Choroid plexus epithelial cell (primary cell): ENCODE measurements at regions not wholly inside any gene's neighbourhood (a gene's known extent, or its start where the extent isn't known, plus 50 kb on each side); places are given as distances from the start of the nearest gene placed in this dataset.
A peak's percentile ranks its signal among the peaks of the same experiment; 100 is the strongest.

Experiments used
- DNase-seq: peaks from one replicate; pipeline ENCODE4 v3.0.0-alpha.2; 2010; ENCODE audit warnings: low read depth
- H3K4me3 ChIP-seq: 2 replicates; pipeline ENCODE4 v1.5.1; 2011; ENCODE audit warnings: low read depth, mild to moderate bottlenecking, control low read depth, low read length, moderate library complexity
- TF ChIP-seq, protein P1 (sequence below): conservative IDR thresholded peaks from 2 replicates; pipeline ENCODE4 v1.5.1; 2011; ENCODE audit warnings: low read depth, mild to moderate bottlenecking, control low read depth, inconsistent platforms, low read length, moderate library complexity

GRCh38 chr1:118333601-118334210 is 148.7 kb upstream of the SPAG17 start:
- H3K4me3 ChIP-seq = no peak overlapping the region
- DNase-seq = peak; percentile 26

GRCh38 chr1:118326960-118327629 is 142.1 kb upstream of the SPAG17 start:
- TF ChIP-seq, protein P1, sequence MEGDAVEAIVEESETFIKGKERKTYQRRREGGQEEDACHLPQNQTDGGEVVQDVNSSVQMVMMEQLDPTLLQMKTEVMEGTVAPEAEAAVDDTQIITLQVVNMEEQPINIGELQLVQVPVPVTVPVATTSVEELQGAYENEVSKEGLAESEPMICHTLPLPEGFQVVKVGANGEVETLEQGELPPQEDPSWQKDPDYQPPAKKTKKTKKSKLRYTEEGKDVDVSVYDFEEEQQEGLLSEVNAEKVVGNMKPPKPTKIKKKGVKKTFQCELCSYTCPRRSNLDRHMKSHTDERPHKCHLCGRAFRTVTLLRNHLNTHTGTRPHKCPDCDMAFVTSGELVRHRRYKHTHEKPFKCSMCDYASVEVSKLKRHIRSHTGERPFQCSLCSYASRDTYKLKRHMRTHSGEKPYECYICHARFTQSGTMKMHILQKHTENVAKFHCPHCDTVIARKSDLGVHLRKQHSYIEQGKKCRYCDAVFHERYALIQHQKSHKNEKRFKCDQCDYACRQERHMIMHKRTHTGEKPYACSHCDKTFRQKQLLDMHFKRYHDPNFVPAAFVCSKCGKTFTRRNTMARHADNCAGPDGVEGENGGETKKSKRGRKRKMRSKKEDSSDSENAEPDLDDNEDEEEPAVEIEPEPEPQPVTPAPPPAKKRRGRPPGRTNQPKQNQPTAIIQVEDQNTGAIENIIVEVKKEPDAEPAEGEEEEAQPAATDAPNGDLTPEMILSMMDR = no peak
- H3K4me3 ChIP-seq = no peak overlapping the region
- no peak for DNase-seq

More at GRCh38 chr1:118333601-118334210, 148.7 kb upstream of the SPAG17 start:
- TF ChIP-seq, protein P1 = no peak

DNA sequence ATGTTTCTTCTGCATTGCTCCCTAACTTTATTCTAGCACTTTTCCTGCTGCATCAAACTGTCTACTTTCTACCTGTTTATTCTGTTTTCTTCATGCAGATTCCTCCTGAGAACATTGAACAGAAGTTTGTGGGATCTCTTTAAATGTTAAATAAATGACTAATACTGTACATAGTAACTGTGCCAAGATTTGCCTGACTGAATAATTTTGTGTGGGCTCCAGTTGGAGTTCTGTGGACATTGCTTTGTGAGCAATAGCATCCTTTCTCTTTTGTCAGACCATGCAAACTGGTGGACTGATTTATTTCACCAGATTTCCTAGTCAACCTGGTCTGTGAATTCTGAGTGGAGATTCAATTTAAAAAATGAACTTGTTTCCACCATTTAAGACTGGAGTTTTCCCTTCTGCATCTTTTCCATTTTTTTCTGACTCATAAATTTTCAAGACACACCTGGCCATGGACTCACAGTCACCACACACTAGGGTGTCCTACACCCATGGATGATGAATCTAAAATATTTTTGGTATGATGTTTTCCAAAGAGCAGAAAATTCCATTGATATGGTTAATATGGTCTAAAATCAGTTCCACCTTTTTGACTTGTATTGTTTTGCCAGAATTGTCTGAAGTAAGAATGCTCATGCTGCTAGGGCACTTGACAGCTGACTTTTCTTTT is 140.7 kb upstream of the SPAG17 start:
- no peak for DNase-seq
- TF ChIP-seq, protein P1 = no peak
- H3K4me3 ChIP-seq = no peak overlapping the region

- no peak for DNase-seq
- no peak overlapping the region for H3K4me3 ChIP-seq
- TF ChIP-seq, protein P1 = no peak
Observed at GRCh38 chr1:118323246-118323645, 138.2 kb upstream of the SPAG17 start.

DNA sequence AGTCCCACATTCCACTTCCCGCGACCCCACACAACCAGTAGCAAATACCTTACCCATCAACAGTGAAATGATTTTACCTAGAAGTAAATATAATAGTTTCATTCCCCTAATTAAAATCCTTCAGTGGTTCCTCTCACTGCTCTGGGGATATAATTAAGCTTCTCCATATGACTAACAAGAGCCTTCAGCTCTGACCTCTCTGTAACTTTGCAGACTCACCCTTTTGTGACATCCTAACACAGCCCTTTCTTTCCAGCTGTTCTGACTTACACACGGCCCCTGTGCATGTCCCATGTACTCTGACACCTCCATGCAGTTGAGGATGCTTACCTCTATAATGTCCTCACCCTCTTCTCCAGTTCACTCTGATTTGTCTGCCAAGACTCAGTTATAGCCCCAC is 137.3 kb upstream of the SPAG17 start:
- DNase-seq = no peak
- no peak overlapping the region for H3K4me3 ChIP-seq
- TF ChIP-seq, protein P1 = no peak

DNA sequence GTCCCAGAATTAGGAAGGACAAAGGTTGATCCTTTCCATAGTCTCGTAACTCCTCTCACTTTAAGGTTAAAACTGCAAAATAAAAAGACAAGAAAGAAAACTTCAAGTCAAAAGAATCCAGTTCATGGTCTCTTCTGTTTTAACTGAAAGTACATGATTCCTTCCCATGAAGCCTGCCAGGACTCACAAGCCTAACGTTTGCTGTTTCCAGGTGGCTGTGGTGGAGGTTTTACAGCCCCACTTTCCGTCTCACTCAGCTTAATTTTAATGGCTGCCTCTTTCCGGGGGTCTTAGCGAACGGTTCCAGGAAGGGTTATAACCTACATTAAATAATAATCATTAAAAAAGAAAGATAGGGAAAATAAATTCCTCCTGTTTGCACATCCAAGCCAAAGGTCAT is 136.8 kb upstream of the SPAG17 start:
- TF ChIP-seq, protein P1 = no peak
- no peak overlapping the region for H3K4me3 ChIP-seq
- no peak for DNase-seq
